Spleen (tissue), 7 donors: ENCODE measurements at regions not wholly inside any gene's neighbourhood (a gene's known extent, or its start where the extent isn't known, plus 50 kb on each side); places are given as distances from the start of the nearest gene placed in this dataset.

Experiments used
- POLR2A ChIP-seq, 3 donors: fragments of 450-650 bp; IDR thresholded peaks; one replicate each; pipeline ENCODE4 v1.5.1; 2017; ENCODE audit warnings: antibody characterized with exemption in 3 of 3, mild to moderate bottlenecking in 1 of 3
- POLR2AphosphoS5 ChIP-seq, 3 donors: sonication (generic); formaldehyde crosslinking; IDR thresholded peaks; one replicate each; pipeline ENCODE4 v1.5.1; 2017; ENCODE audit warnings: antibody characterized with exemption in 3 of 3
- TF ChIP-seq, protein P1 (sequence below), 11 experiments: fragments of 200-600 bp in 7 of 11; fragments of 450-650 bp in 4 of 11; sonication (generic) in 4 of 11; IDR thresholded peaks in 8 of 11; conservative IDR thresholded peaks in 3 of 11; 1 replicate in 7 of 11; 2 replicates in 4 of 11; pipeline versions ENCODE4 v1.4.0 to v1.8.0; 2016 to 2021; ENCODE audit warnings: antibody characterized with exemption in 11 of 11, inconsistent platforms in 4 of 11, mild to moderate bottlenecking in 1 of 11
- donor health status: DM: no; HTN: no; CAD: no; lungs with moderate emphysema.
- donor health status: DM: no; HTN: no; CAD: no.
- donor health status: DM: no; HTN: no; CAD: no.

DNA sequence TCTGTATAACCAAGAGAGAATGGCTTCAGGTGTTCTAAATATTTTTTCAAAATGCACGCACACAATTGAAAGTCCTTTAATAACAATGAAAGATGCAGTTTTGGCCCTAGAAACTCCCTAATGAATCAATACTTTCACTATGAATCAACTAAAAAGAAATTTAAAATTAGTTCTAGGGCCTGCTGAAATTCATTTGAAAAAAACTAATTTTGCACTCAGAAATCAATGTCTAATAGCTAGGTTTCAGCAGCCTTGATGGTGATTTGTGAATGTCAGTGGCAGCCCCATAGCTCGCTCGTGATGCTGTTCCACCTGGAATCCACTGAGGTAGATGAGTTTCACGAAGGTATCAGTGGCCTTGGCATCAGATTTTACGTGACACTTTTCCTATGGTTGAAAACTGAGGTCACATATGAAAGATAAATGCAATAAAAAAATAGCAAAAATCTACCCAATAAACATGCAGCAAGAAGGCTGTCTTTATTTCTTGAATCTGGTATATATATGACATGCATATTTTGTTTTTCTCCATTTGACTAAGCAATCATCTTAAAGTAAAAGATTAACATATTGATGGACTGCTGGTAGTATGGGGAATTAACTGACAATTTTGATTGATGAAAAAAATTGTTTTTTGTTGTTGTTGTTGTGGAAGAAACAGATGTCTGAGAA lies 141.0 kb downstream of the AKAP11 start:
- TF ChIP-seq, protein P1, sequence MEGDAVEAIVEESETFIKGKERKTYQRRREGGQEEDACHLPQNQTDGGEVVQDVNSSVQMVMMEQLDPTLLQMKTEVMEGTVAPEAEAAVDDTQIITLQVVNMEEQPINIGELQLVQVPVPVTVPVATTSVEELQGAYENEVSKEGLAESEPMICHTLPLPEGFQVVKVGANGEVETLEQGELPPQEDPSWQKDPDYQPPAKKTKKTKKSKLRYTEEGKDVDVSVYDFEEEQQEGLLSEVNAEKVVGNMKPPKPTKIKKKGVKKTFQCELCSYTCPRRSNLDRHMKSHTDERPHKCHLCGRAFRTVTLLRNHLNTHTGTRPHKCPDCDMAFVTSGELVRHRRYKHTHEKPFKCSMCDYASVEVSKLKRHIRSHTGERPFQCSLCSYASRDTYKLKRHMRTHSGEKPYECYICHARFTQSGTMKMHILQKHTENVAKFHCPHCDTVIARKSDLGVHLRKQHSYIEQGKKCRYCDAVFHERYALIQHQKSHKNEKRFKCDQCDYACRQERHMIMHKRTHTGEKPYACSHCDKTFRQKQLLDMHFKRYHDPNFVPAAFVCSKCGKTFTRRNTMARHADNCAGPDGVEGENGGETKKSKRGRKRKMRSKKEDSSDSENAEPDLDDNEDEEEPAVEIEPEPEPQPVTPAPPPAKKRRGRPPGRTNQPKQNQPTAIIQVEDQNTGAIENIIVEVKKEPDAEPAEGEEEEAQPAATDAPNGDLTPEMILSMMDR (IDR thresholded peaks at IDR 0.05 in 8 of 11, conservative IDR thresholded peaks at IDR 0.05 in 3 of 11): no peak
- TF ChIP-seq POLR2A (IDR thresholded peaks at IDR 0.05) (no peak), POLR2AphosphoS5 (IDR thresholded peaks at IDR 0.05) (no peak)
